ENCODE measurements at regions not wholly inside any gene's neighbourhood (a gene's known extent, or its start where the extent isn't known, plus 50 kb on each side); places are given as distances from the start of the nearest gene placed in this dataset.

DNA sequence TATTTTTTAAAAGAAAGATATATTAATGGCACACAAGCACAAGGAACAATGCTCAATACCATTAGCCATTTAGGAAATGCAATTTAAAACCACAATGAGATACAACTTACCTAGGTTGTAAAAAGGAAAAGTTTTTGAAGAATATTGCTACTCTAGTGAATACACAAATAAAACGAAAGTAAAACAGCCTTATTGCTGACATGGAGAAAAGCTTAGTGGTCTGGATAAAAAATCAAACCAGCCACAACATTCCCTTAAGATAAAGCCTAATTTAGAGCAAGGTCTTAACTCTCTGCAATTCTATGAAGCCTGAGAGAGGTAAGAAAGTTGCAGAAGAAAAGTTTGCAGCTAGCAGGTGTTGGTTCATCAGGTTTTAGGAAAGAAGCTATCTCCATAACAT, 892.7 kb upstream of the ALCAM start:
- TF ChIP-seq, protein P1, sequence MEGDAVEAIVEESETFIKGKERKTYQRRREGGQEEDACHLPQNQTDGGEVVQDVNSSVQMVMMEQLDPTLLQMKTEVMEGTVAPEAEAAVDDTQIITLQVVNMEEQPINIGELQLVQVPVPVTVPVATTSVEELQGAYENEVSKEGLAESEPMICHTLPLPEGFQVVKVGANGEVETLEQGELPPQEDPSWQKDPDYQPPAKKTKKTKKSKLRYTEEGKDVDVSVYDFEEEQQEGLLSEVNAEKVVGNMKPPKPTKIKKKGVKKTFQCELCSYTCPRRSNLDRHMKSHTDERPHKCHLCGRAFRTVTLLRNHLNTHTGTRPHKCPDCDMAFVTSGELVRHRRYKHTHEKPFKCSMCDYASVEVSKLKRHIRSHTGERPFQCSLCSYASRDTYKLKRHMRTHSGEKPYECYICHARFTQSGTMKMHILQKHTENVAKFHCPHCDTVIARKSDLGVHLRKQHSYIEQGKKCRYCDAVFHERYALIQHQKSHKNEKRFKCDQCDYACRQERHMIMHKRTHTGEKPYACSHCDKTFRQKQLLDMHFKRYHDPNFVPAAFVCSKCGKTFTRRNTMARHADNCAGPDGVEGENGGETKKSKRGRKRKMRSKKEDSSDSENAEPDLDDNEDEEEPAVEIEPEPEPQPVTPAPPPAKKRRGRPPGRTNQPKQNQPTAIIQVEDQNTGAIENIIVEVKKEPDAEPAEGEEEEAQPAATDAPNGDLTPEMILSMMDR (IDR thresholded peaks at IDR 0.05), result no peak
- TF ChIP-seq POLR2A (IDR thresholded peaks at IDR 0.05), result no peak
